Trophoblast cell (in vitro differentiated cells and primary cell): ENCODE measurements at regions not wholly inside any gene's neighbourhood (a gene's known extent, or its start where the extent isn't known, plus 50 kb on each side); places are given as distances from the start of the nearest gene placed in this dataset.

Source experiments
- DNase-seq, 2 donors: peaks; one replicate each; pipeline ENCODE4 v3.0.0-alpha.2; 2016
- H2AFZ ChIP-seq: 2 replicates; pipeline ENCODE4 v1.6.1; 2013; ENCODE audit warnings: low read length, moderate library complexity, mild to moderate bottlenecking; ENCODE audit not compliant: insufficient read depth, poor library complexity
- H2AK5ac ChIP-seq: 2 replicates; pipeline ENCODE4 v1.6.1; 2013; ENCODE audit warnings: mild to moderate bottlenecking, low read length
- H2BK120ac ChIP-seq: 2 replicates; pipeline ENCODE4 v1.6.1; 2013; ENCODE audit warnings: low read length, mild to moderate bottlenecking, moderate library complexity; ENCODE audit not compliant: insufficient read depth, poor library complexity
- H2BK12ac ChIP-seq: 2 replicates; pipeline ENCODE4 v1.6.1; 2013; ENCODE audit warnings: mild to moderate bottlenecking, low read length, moderate library complexity
- H2BK5ac ChIP-seq: 2 replicates; pipeline ENCODE4 v1.6.1; 2013; ENCODE audit warnings: low read length, low read depth, moderate library complexity, mild to moderate bottlenecking; ENCODE audit not compliant: poor library complexity
- H3K14ac ChIP-seq: 2 replicates; pipeline ENCODE4 v1.6.1; 2013; ENCODE audit warnings: mild to moderate bottlenecking, low read length
- H3K18ac ChIP-seq: 2 replicates; pipeline ENCODE4 v1.6.1; 2013; ENCODE audit warnings: mild to moderate bottlenecking, low read length
- H3K23ac ChIP-seq: 2 replicates; pipeline ENCODE4 v1.6.1; 2013; ENCODE audit warnings: low read length
- H3K27ac ChIP-seq: 2 replicates; pipeline ENCODE4 v1.5.1; 2013; ENCODE audit warnings: low read depth, mild to moderate bottlenecking, inconsistent platforms, low read length, moderate library complexity
- H3K27me3 ChIP-seq: 2 replicates; pipeline ENCODE4 v1.6.1; 2013; ENCODE audit warnings: inconsistent platforms, mild to moderate bottlenecking, low read length, moderate library complexity; ENCODE audit not compliant: insufficient read depth
- H3K36me3 ChIP-seq, 2 experiments: 1 replicate in 1 of 2; 2 replicates in 1 of 2; pipeline ENCODE4 v1.6.1; 2013; ENCODE audit warnings: low read length in 2 of 2, mild to moderate bottlenecking in 2 of 2, moderate library complexity in 1 of 2; ENCODE audit not compliant: insufficient read depth in 2 of 2, control insufficient read depth in 1 of 2
- H3K4ac ChIP-seq: 2 replicates; pipeline ENCODE4 v1.6.1; 2013; ENCODE audit warnings: low read depth, mild to moderate bottlenecking, low read length, moderate library complexity
- H3K4me1 ChIP-seq, 2 experiments: 1 replicate in 1 of 2; 2 replicates in 1 of 2; pipeline ENCODE4 v1.6.1; 2013; ENCODE audit warnings: low read length in 2 of 2, mild to moderate bottlenecking in 2 of 2, moderate library complexity in 1 of 2; ENCODE audit not compliant: insufficient read depth in 2 of 2, control insufficient read depth in 1 of 2
- H3K4me2 ChIP-seq: 2 replicates; pipeline ENCODE4 v1.6.1; 2013; ENCODE audit warnings: inconsistent platforms, mild to moderate bottlenecking, low read length, moderate library complexity
- H3K4me3 ChIP-seq: 2 replicates; pipeline ENCODE4 v1.5.1; 2013; ENCODE audit warnings: mild to moderate bottlenecking, low read depth, low read length, inconsistent platforms
- H3K79me1 ChIP-seq: one replicate; pipeline ENCODE4 v1.6.1; 2013; ENCODE audit warnings: low read length
- H3K79me2 ChIP-seq: 2 replicates; pipeline ENCODE4 v1.6.1; 2013; ENCODE audit warnings: low read length, mild to moderate bottlenecking; ENCODE audit not compliant: control insufficient read depth, insufficient read depth, poor library complexity
- H3K9ac ChIP-seq: 2 replicates; pipeline ENCODE4 v1.6.1; 2013; ENCODE audit warnings: mild to moderate bottlenecking, low read length
- H3K9me3 ChIP-seq: 2 replicates; pipeline ENCODE4 v1.6.1; 2013; ENCODE audit warnings: low read depth, mild to moderate bottlenecking, control low read depth, inconsistent platforms, low read length; ENCODE audit not compliant: insufficient read depth
- H4K12ac ChIP-seq: 2 replicates; pipeline ENCODE4 v1.6.1; 2013; ENCODE audit warnings: low read depth, mild to moderate bottlenecking, low read length, moderate library complexity
- H4K8ac ChIP-seq: 2 replicates; pipeline ENCODE4 v1.6.1; 2013; ENCODE audit warnings: low read depth, mild to moderate bottlenecking, low read length, moderate library complexity
- H4K91ac ChIP-seq: one replicate; pipeline ENCODE4 v1.6.1; 2013; ENCODE audit warnings: low read depth, mild to moderate bottlenecking, low read length, moderate library complexity
- WGBS: extraction: QIAGEN DNeasy Blood & Tissue Kit; methylation state at CpG from one replicate; pipeline ENCODE4 v1.1.7; 2013; ENCODE audit warnings: missing lambda C conversion rate; ENCODE audit not compliant: insufficient read length, insufficient coverage; ENCODE audit errors: extremely low coverage; 5-methylcytosine and 5-hydroxymethylcytosine counted together

- no peak overlapping the region for H2BK120ac ChIP-seq
- H3K79me2 ChIP-seq = no peaks in the 10 kb centered on the region
- H2BK12ac ChIP-seq = no peak overlapping the region
- H3K18ac ChIP-seq = no peak overlapping the region
- no peaks in the 10 kb centered on the region for H3K36me3 ChIP-seq
- H3K9ac ChIP-seq = no peak overlapping the region
- no peak overlapping the region for H3K23ac ChIP-seq
- H3K9me3 ChIP-seq = no peaks in the 10 kb centered on the region
- no peak overlapping the region for H4K8ac ChIP-seq
- no peak overlapping the region for H3K27ac ChIP-seq
- H4K12ac ChIP-seq = no peak overlapping the region
- H2AK5ac ChIP-seq = no peak overlapping the region
- H3K27me3 ChIP-seq = no peaks in the 10 kb centered on the region
- H3K4me1 ChIP-seq = peaks cover 0 to 4% of the 10 kb centered on the region in 2 experiments
- no peak overlapping the region for H3K4me2 ChIP-seq
- H3K14ac ChIP-seq = no peak overlapping the region
- no peak overlapping the region for H4K91ac ChIP-seq
- H2AFZ ChIP-seq = no peak overlapping the region
- no peak overlapping the region for H3K4ac ChIP-seq
- no peak overlapping the region for H3K4me3 ChIP-seq
- peak in 1 of 2 donors; percentile 27 for DNase-seq
- no peaks in the 10 kb centered on the region for H3K79me1 ChIP-seq
- WGBS = no CpG with 5 or more reads among the region's 2 CpGs
- H2BK5ac ChIP-seq = no peak overlapping the region
Measured at GRCh38 chr3:174431717-174432116, 427.4 kb upstream of the NAALADL2 start.

GRCh38 chr3:174436367-174436766 is 422.8 kb upstream of the NAALADL2 start:
- H3K27ac ChIP-seq = peak overlapping the region; percentile 25
- no peak overlapping the region for H3K9ac ChIP-seq
- no peak overlapping the region for H3K4me2 ChIP-seq
- H3K36me3 ChIP-seq = no peaks in the 10 kb centered on the region
- H2BK120ac ChIP-seq = no peak overlapping the region
- H3K79me2 ChIP-seq = peaks cover 2% of the 10 kb centered on the region
- peaks cover 0 to 4% of the 10 kb centered on the region in 2 experiments for H3K4me1 ChIP-seq
- H3K4me3 ChIP-seq = no peak overlapping the region
- no peaks in the 10 kb centered on the region for H3K9me3 ChIP-seq
- no peak overlapping the region for H3K18ac ChIP-seq
- no peak for DNase-seq
- no peak overlapping the region for H2BK5ac ChIP-seq
- H4K12ac ChIP-seq = no peak overlapping the region
- H2BK12ac ChIP-seq = no peak overlapping the region
- H3K27me3 ChIP-seq = no peaks in the 10 kb centered on the region
- H2AK5ac ChIP-seq = no peak overlapping the region
- H3K79me1 ChIP-seq = peaks cover 6% of the 10 kb centered on the region
- H3K4ac ChIP-seq = no peak overlapping the region
- H4K8ac ChIP-seq = no peak overlapping the region
- WGBS = no CpG with 5 or more reads among the region's 1 CpG
- no peak overlapping the region for H4K91ac ChIP-seq
- no peak overlapping the region for H2AFZ ChIP-seq
- H3K23ac ChIP-seq = no peak overlapping the region
- no peak overlapping the region for H3K14ac ChIP-seq

GRCh38 chr3:174438501-174439145 is 420.5 kb upstream of the NAALADL2 start:
- no peak overlapping the region for H4K91ac ChIP-seq
- H2BK5ac ChIP-seq = no peak overlapping the region
- H2AFZ ChIP-seq = no peak overlapping the region
- no peak overlapping the region for H3K23ac ChIP-seq
- H3K18ac ChIP-seq = no peak overlapping the region
- no peak overlapping the region for H2BK120ac ChIP-seq
- H3K4ac ChIP-seq = no peak overlapping the region
- H3K9me3 ChIP-seq = no peaks in the 10 kb centered on the region
- DNase-seq = no peak
- no CpG with 5 or more reads among the region's 5 CpGs for WGBS
- no peak overlapping the region for H4K12ac ChIP-seq
- no peak overlapping the region for H3K9ac ChIP-seq
- H3K27me3 ChIP-seq = no peaks in the 10 kb centered on the region
- H3K79me2 ChIP-seq = peaks cover 3% of the 10 kb centered on the region
- H2BK12ac ChIP-seq = no peak overlapping the region
- H4K8ac ChIP-seq = no peak overlapping the region
- H2AK5ac ChIP-seq = no peak overlapping the region
- peaks cover 0 to 5% of the 10 kb centered on the region in 2 experiments for H3K4me1 ChIP-seq
- H3K4me3 ChIP-seq = no peak overlapping the region
- no peak overlapping the region for H3K27ac ChIP-seq
- H3K4me2 ChIP-seq = no peak overlapping the region
- H3K36me3 ChIP-seq = no peaks in the 10 kb centered on the region
- H3K14ac ChIP-seq = no peak overlapping the region
- H3K79me1 ChIP-seq = peaks cover 7% of the 10 kb centered on the region

- H3K79me1 ChIP-seq = peaks cover 7% of the 10 kb centered on the region
- DNase-seq = peak; percentile 62 to 85
- peaks cover 3% of the 10 kb centered on the region for H3K79me2 ChIP-seq
- H3K27me3 ChIP-seq = no peaks in the 10 kb centered on the region
- H3K4me3 ChIP-seq = no peak overlapping the region
- no peak overlapping the region for H4K91ac ChIP-seq
- no peak overlapping the region for H4K8ac ChIP-seq
- no peak overlapping the region for H3K14ac ChIP-seq
- no peak overlapping the region for H2BK12ac ChIP-seq
- H3K4me1 ChIP-seq = peaks cover 0 to 5% of the 10 kb centered on the region in 2 experiments
- no peak overlapping the region for H3K23ac ChIP-seq
- H2BK5ac ChIP-seq = no peak overlapping the region
- no CpG with 5 or more reads among the region's 12 CpGs for WGBS
- H2AFZ ChIP-seq = no peak overlapping the region
- H3K18ac ChIP-seq = no peak overlapping the region
- H3K9me3 ChIP-seq = no peaks in the 10 kb centered on the region
- H4K12ac ChIP-seq = no peak overlapping the region
- H3K4me2 ChIP-seq = peak overlapping the region; percentile 83
- no peak overlapping the region for H2AK5ac ChIP-seq
- no peak overlapping the region for H3K4ac ChIP-seq
- peak overlapping the region; percentile 25 for H2BK120ac ChIP-seq
- H3K27ac ChIP-seq = peak overlapping the region; percentile 54
- no peaks in the 10 kb centered on the region for H3K36me3 ChIP-seq
- H3K9ac ChIP-seq = no peak overlapping the region
Measured at GRCh38 chr3:174439331-174440252, 419.5 kb upstream of the NAALADL2 start.
